ENCODE measurements at regions not wholly inside any gene's neighbourhood (a gene's known extent, or its start where the extent isn't known, plus 50 kb on each side); places are given as distances from the start of the nearest gene placed in this dataset.

GRCh38 chr2:154978710-154979109 lies 280.2 kb downstream of the KCNJ3 start:
- TF ChIP-seq CTCF (IDR thresholded peaks at IDR 0.05; ENCODE audit: control extremely low read depth in 1 of 3, insufficient read depth in 1 of 3, low read depth in 1 of 3, low read length in 3 of 3) (no peak), EZH2 (IDR thresholded peaks at IDR 0.05; ENCODE audit: low read depth, low read length, severe bottlenecking) (no peak), CHD1 (IDR thresholded peaks at IDR 0.05; ENCODE audit: low read depth, low read length) (no peak), GABPA (IDR thresholded peaks at IDR 0.05; ENCODE audit: borderline replicate concordance, insufficient read depth, low read length) (no peak), MAX (IDR thresholded peaks at IDR 0.05) (no peak), POLR2A (IDR thresholded peaks at IDR 0.05; ENCODE audit: control extremely low read depth in 1 of 2, low read depth in 2 of 2, low read length in 2 of 2) (no peak), EP300 (IDR thresholded peaks at IDR 0.05; ENCODE audit: borderline replicate concordance in 1 of 2, low read depth in 2 of 2, low read length in 2 of 2) (no peak), TAF1 (IDR thresholded peaks at IDR 0.05; ENCODE audit: low read depth, low read length) (no peak)

Data from H1 (cell line).